GM20431 (cell line): ENCODE measurements at regions not wholly inside any gene's neighbourhood (a gene's known extent, or its start where the extent isn't known, plus 50 kb on each side); places are given as distances from the start of the nearest gene placed in this dataset.

Experiments used
- in situ Hi-C: fragments of 300-500 bp; cut with MseI, MboI; formaldehyde crosslinking; loops from one replicate; pipeline ENCODE4 v1.15.0; 2020; ENCODE audit warnings: low sequenced_read_pairs; ENCODE audit not compliant: unreplicated experiment

GRCh38 chr15:97096303-97096835 is 765.9 kb downstream of the NR2F2 start:
- in situ Hi-C loops: no loop called here

GRCh38 chr15:97099040-97099439 is 768.5 kb downstream of the NR2F2 start:
- in situ Hi-C loops: no loop called here

GRCh38 chr15:97101572-97101971 is 771.1 kb downstream of the NR2F2 start:
- in situ Hi-C loops: no loop called here

- in situ Hi-C loops: no loop called here
Observed at GRCh38 chr15:97114900-97115760, 784.6 kb downstream of the NR2F2 start.

- in situ Hi-C loops: no loop called here
Observed at GRCh38 chr15:97115761-97116070, 785.2 kb downstream of the NR2F2 start.

GRCh38 chr15:97124790-97125189 is 794.3 kb downstream of the NR2F2 start:
- in situ Hi-C loops: no loop called here

GRCh38 chr15:97126553-97127233 is 796.2 kb downstream of the NR2F2 start:
- in situ Hi-C loops: no loop called here

GRCh38 chr15:97129674-97130073 is 799.2 kb downstream of the NR2F2 start:
- in situ Hi-C loops: no loop called here

GRCh38 chr15:97140216-97140615 is 809.7 kb downstream of the NR2F2 start:
- in situ Hi-C loops: no loop called here

GRCh38 chr15:97141360-97141759 is 810.9 kb downstream of the NR2F2 start:
- in situ Hi-C loops: no loop called here

- in situ Hi-C loops: no loop called here
Observed at GRCh38 chr15:97141871-97142270, 811.4 kb downstream of the NR2F2 start.

- in situ Hi-C loops: no loop called here
Observed at GRCh38 chr15:97143592-97144376, 813.3 kb downstream of the NR2F2 start.

GRCh38 chr15:97144377-97144711 is 813.8 kb downstream of the NR2F2 start:
- in situ Hi-C loops: no loop called here

- in situ Hi-C loops: no loop called here
Observed at GRCh38 chr15:97146929-97147870, 813.3 kb upstream of the ARRDC4 start.

GRCh38 chr15:97153356-97153965 is 807.0 kb upstream of the ARRDC4 start:
- in situ Hi-C loops: no loop called here

- in situ Hi-C loops: no loop called here
Observed at GRCh38 chr15:97156739-97157265, 803.7 kb upstream of the ARRDC4 start.

- in situ Hi-C loops: no loop called here
Observed at GRCh38 chr15:97162805-97163495, 797.6 kb upstream of the ARRDC4 start.

- in situ Hi-C loops: no loop called here
Observed at GRCh38 chr15:97165205-97165604, 795.3 kb upstream of the ARRDC4 start.
